SK-N-SH (cell line): ENCODE measurements at regions not wholly inside any gene's neighbourhood (a gene's known extent, or its start where the extent isn't known, plus 50 kb on each side); places are given as distances from the start of the nearest gene placed in this dataset.

Experiments used
- CTCF ChIP-seq: fragments of 200-600 bp; sonication (generic); IDR thresholded peaks from 2 replicates; pipeline ENCODE4 v1.6.1; 2017; ENCODE audit warnings: antibody characterized with exemption, mild to moderate bottlenecking, moderate library complexity
- SMC3 ChIP-seq: IDR thresholded peaks from 2 replicates; pipeline ENCODE4 v1.6.1; 2012; ENCODE audit warnings: low read depth, low read length, improper control_type of control experiment

- TF ChIP-seq SMC3: no peak
- TF ChIP-seq CTCF: no peak
Measured at GRCh38 chr13:84265257-84265764, 383.0 kb upstream of the SLITRK1 start.
